ENCODE measurements at regions not wholly inside any gene's neighbourhood (a gene's known extent, or its start where the extent isn't known, plus 50 kb on each side); places are given as distances from the start of the nearest gene placed in this dataset.

- Mint-ChIP-seq H3K36me3 (peaks cover 0 to 3% (median 0%) of the 10 kb centered on the region in 3 donors), H3K4me3 (no peak overlapping the region), H3K27ac (no peak overlapping the region), H3K27me3 (ENCODE audit: low read depth in 3 of 3) (peaks cover 0 to 4% (median 2%) of the 10 kb centered on the region in 3 donors), H3K9me3 (peaks cover 0 to 7% (median 0%) of the 10 kb centered on the region in 6 donors), H3K4me1 (no peaks in the 10 kb centered on the region)
- DNase-seq, result no peak
These were observed 371.5 kb downstream of the MED10 start for GRCh38 chr5:6006838-6007314.

GRCh38 chr5:6003040-6003825 is 375.1 kb downstream of the MED10 start:
- Mint-ChIP-seq H3K4me3 (no peak overlapping the region), H3K36me3 (peaks cover 0 to 3% (median 0%) of the 10 kb centered on the region in 3 donors), H3K27ac (no peak overlapping the region), H3K27me3 (ENCODE audit: low read depth in 3 of 3) (peaks cover 1 to 4% (median 2%) of the 10 kb centered on the region in 3 donors), H3K4me1 (no peaks in the 10 kb centered on the region), H3K9me3 (peaks cover 0 to 7% (median 4%) of the 10 kb centered on the region in 6 donors)
- DNase-seq, result no peak

- no peak for DNase-seq
- Mint-ChIP-seq H3K27ac (no peak overlapping the region), H3K27me3 (ENCODE audit: low read depth in 3 of 3) (peaks cover 2 to 10% (median 2%) of the 10 kb centered on the region in 3 donors), H3K4me3 (no peak overlapping the region), H3K4me1 (no peaks in the 10 kb centered on the region), H3K9me3 (peaks cover 5 to 21% (median 9%) of the 10 kb centered on the region in 6 donors), H3K36me3 (peaks cover 0 to 5% (median 0%) of the 10 kb centered on the region in 3 donors)
These were observed 377.5 kb downstream of the MED10 start for GRCh38 chr5:6000867-6001266.

- Mint-ChIP-seq H3K4me3 (no peak overlapping the region), H3K27ac (no peak overlapping the region), H3K4me1 (no peaks in the 10 kb centered on the region), H3K27me3 (ENCODE audit: low read depth in 3 of 3) (peaks cover 0 to 10% (median 0%) of the 10 kb centered on the region in 3 donors), H3K9me3 (peaks cover 13 to 42% (median 15%) of the 10 kb centered on the region in 6 donors), H3K36me3 (peaks cover 0 to 5% (median 0%) of the 10 kb centered on the region in 3 donors)
- no peak for DNase-seq
These were observed 382.5 kb downstream of the MED10 start for GRCh38 chr5:5995819-5996218.

GRCh38 chr5:5986492-5987178 is 391.7 kb downstream of the MED10 start:
- Mint-ChIP-seq H3K27ac (no peak overlapping the region), H3K4me1 (no peaks in the 10 kb centered on the region), H3K27me3 (ENCODE audit: low read depth in 3 of 3) (peaks cover 0 to 2% (median 0%) of the 10 kb centered on the region in 3 donors), H3K4me3 (no peak overlapping the region), H3K36me3 (no peaks in the 10 kb centered on the region), H3K9me3 (peaks cover 0 to 7% (median 0%) of the 10 kb centered on the region in 6 donors)
- DNase-seq, result no peak

- Mint-ChIP-seq H3K27ac (no peak overlapping the region), H3K4me3 (no peak overlapping the region), H3K36me3 (no peaks in the 10 kb centered on the region), H3K4me1 (no peaks in the 10 kb centered on the region), H3K27me3 (ENCODE audit: low read depth in 3 of 3) (peaks cover 0 to 2% (median 0%) of the 10 kb centered on the region in 3 donors), H3K9me3 (peaks cover 0 to 7% (median 0%) of the 10 kb centered on the region in 6 donors)
- no peak for DNase-seq
These were observed 393.0 kb downstream of the MED10 start for GRCh38 chr5:5985332-5985731.

GRCh38 chr5:5983261-5983980 is 394.9 kb downstream of the MED10 start:
- H3K27me3 Mint-ChIP-seq (ENCODE audit: low read depth in 3 of 3), result peaks cover 0 to 2% (median 0%) of the 10 kb centered on the region in 3 donors
- no peak overlapping the region for H3K4me3 Mint-ChIP-seq
- H3K4me1 Mint-ChIP-seq, result no peaks in the 10 kb centered on the region
- no peak overlapping the region for H3K27ac Mint-ChIP-seq
- no peak for DNase-seq
- peaks cover 0 to 5% (median 0%) of the 10 kb centered on the region in 6 donors for H3K9me3 Mint-ChIP-seq
- no peaks in the 10 kb centered on the region for H3K36me3 Mint-ChIP-seq

GRCh38 chr5:5981562-5981961 is 396.8 kb downstream of the MED10 start:
- no peak overlapping the region for H3K4me3 Mint-ChIP-seq
- no peak for DNase-seq
- H3K27me3 Mint-ChIP-seq (ENCODE audit: low read depth in 3 of 3), result peaks cover 2 to 3% (median 3%) of the 10 kb centered on the region in 3 donors
- no peaks in the 10 kb centered on the region for H3K4me1 Mint-ChIP-seq
- no peaks in the 10 kb centered on the region for H3K36me3 Mint-ChIP-seq
- no peak overlapping the region for H3K27ac Mint-ChIP-seq
- H3K9me3 Mint-ChIP-seq, result peaks cover 0 to 3% (median 0%) of the 10 kb centered on the region in 6 donors

GRCh38 chr5:5980538-5980895 is 397.8 kb downstream of the MED10 start:
- no peak overlapping the region for H3K27ac Mint-ChIP-seq
- no peaks in the 10 kb centered on the region for H3K36me3 Mint-ChIP-seq
- H3K27me3 Mint-ChIP-seq (ENCODE audit: low read depth in 3 of 3), result peaks cover 2 to 4% (median 3%) of the 10 kb centered on the region in 3 donors
- H3K4me3 Mint-ChIP-seq, result no peak overlapping the region
- H3K9me3 Mint-ChIP-seq, result peaks cover 0 to 3% (median 0%) of the 10 kb centered on the region in 6 donors
- no peaks in the 10 kb centered on the region for H3K4me1 Mint-ChIP-seq
- DNase-seq, result no peak

- Mint-ChIP-seq H3K9me3 (peaks cover 0 to under 1% (median 0%) of the 10 kb centered on the region in 6 donors), H3K4me1 (no peaks in the 10 kb centered on the region), H3K27me3 (ENCODE audit: low read depth in 3 of 3) (peaks cover 3 to 4% (median 3%) of the 10 kb centered on the region in 3 donors), H3K36me3 (no peaks in the 10 kb centered on the region), H3K27ac (no peak overlapping the region), H3K4me3 (no peak overlapping the region)
- DNase-seq, result no peak
These were observed 398.4 kb downstream of the MED10 start for GRCh38 chr5:5979761-5980537.

- Mint-ChIP-seq H3K36me3 (no peaks in the 10 kb centered on the region), H3K4me3 (no peak overlapping the region), H3K27ac (no peak overlapping the region), H3K27me3 (ENCODE audit: low read depth in 3 of 3) (peaks cover 3 to 4% (median 4%) of the 10 kb centered on the region in 3 donors), H3K9me3 (no peaks in the 10 kb centered on the region), H3K4me1 (no peaks in the 10 kb centered on the region)
- DNase-seq, result no peak
These were observed 399.0 kb downstream of the MED10 start for GRCh38 chr5:5979377-5979760.

- peaks cover 2 to 4% (median 3%) of the 10 kb centered on the region in 3 donors for H3K27me3 Mint-ChIP-seq (ENCODE audit: low read depth in 3 of 3)
- no peak overlapping the region for H3K4me3 Mint-ChIP-seq
- H3K4me1 Mint-ChIP-seq, result no peaks in the 10 kb centered on the region
- H3K9me3 Mint-ChIP-seq, result peaks cover 0 to 1% (median 0%) of the 10 kb centered on the region in 6 donors
- no peak overlapping the region for H3K27ac Mint-ChIP-seq
- H3K36me3 Mint-ChIP-seq, result no peaks in the 10 kb centered on the region
- DNase-seq, result no peak
These were observed 399.6 kb downstream of the MED10 start for GRCh38 chr5:5978501-5979376.
